GM12891 (cell line): ENCODE measurements at regions not wholly inside any gene's neighbourhood (a gene's known extent, or its start where the extent isn't known, plus 50 kb on each side); places are given as distances from the start of the nearest gene placed in this dataset.

Experiments used
- POLR2A ChIP-seq: IDR thresholded peaks from 2 replicates; pipeline ENCODE4 v1.6.1; 2011; ENCODE audit warnings: low read depth, low read length, control low read depth
- POLR2AphosphoS5 ChIP-seq: IDR thresholded peaks from 2 replicates; pipeline ENCODE4 v1.6.1; 2011; ENCODE audit warnings: low read depth, low read length, control low read depth
- POU2F2 ChIP-seq: IDR thresholded peaks from 2 replicates; pipeline ENCODE4 v1.6.1; 2011; ENCODE audit warnings: low read depth, mild to moderate bottlenecking, control low read depth, low read length, moderate library complexity
- TAF1 ChIP-seq: IDR thresholded peaks from 2 replicates; pipeline ENCODE4 v1.6.1; 2011; ENCODE audit warnings: low read depth, low read length, control low read depth

GRCh38 chr2:67337903-67338302 lies 59.2 kb upstream of the ETAA1 start:
- TF ChIP-seq POLR2AphosphoS5: no peak
- no peak for TF ChIP-seq POLR2A
- TF ChIP-seq POU2F2: no peak
- TF ChIP-seq TAF1: no peak
